ENCODE measurements at regions not wholly inside any gene's neighbourhood (a gene's known extent, or its start where the extent isn't known, plus 50 kb on each side); places are given as distances from the start of the nearest gene placed in this dataset.

DNA sequence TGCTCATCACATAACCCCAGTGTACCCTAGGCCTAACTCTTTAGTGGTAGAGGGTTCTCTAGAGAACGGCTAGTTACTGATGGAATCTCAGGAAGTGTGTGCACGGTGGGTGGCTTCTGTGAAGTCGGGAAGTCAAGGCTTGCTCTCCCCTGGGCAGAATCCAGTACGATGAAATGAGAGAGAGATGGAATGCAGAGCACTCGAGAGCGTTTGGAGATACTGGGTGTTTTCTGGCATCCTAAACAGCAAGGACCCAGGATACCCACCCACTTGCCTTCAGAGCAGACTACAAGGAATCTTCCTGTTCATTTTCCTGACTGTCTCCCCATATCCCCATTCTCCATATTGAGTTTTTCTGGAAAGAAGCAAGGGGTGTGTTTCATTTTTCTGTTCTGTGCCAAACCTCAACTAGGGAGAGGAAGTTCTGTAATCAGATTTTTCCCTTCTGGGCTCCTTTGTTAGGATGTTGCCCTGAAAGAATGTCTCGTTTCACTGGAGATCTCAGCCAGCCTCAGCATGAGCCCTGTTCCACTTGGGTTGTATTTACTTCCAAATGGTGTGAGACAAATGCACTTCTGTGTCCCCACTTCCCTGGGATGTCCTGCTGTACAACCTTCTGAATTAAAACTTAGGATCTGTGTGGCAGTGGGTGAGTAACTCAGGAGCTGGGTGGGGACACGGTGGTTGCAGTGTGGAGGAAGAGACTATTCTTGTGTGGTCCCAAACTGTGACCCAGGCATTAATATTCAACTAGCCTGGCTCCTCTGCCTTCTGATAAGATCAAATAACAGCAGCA lies 108.9 kb upstream of the SPRY4 start:
- TF ChIP-seq, protein P1, sequence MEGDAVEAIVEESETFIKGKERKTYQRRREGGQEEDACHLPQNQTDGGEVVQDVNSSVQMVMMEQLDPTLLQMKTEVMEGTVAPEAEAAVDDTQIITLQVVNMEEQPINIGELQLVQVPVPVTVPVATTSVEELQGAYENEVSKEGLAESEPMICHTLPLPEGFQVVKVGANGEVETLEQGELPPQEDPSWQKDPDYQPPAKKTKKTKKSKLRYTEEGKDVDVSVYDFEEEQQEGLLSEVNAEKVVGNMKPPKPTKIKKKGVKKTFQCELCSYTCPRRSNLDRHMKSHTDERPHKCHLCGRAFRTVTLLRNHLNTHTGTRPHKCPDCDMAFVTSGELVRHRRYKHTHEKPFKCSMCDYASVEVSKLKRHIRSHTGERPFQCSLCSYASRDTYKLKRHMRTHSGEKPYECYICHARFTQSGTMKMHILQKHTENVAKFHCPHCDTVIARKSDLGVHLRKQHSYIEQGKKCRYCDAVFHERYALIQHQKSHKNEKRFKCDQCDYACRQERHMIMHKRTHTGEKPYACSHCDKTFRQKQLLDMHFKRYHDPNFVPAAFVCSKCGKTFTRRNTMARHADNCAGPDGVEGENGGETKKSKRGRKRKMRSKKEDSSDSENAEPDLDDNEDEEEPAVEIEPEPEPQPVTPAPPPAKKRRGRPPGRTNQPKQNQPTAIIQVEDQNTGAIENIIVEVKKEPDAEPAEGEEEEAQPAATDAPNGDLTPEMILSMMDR (IDR thresholded peaks at IDR 0.05; ENCODE audit: borderline replicate concordance, extremely low read depth, low read length, poor library complexity, severe bottlenecking), result no peak
- no peak for TF ChIP-seq EZH2 (IDR thresholded peaks at IDR 0.05; ENCODE audit: borderline replicate concordance, low read depth, low read length, severe bottlenecking)
